ENCODE measurements at regions not wholly inside any gene's neighbourhood (a gene's known extent, or its start where the extent isn't known, plus 50 kb on each side); places are given as distances from the start of the nearest gene placed in this dataset.

- no peak for TF ChIP-seq CTCF (conservative IDR thresholded peaks at IDR 0.05; ENCODE audit: low read depth, low read length)
- DNase-seq (ENCODE audit: low read depth) = no peak
- H3K4me3 ChIP-seq (ENCODE audit: low read length) = no peak overlapping the region
Observed at GRCh38 chr5:157934600-157934999, 75.7 kb upstream of the CLINT1 start.

- no peak for TF ChIP-seq CTCF (conservative IDR thresholded peaks at IDR 0.05; ENCODE audit: low read depth, low read length)
- no peak overlapping the region for H3K4me3 ChIP-seq (ENCODE audit: low read length)
- no peak for DNase-seq (ENCODE audit: low read depth)
Observed at GRCh38 chr5:157933005-157933404, 74.1 kb upstream of the CLINT1 start.

- H3K4me3 ChIP-seq (ENCODE audit: low read length) = no peak overlapping the region
- no peak for DNase-seq (ENCODE audit: low read depth)
- TF ChIP-seq CTCF (conservative IDR thresholded peaks at IDR 0.05; ENCODE audit: low read depth, low read length) = no peak
Observed at GRCh38 chr5:157930710-157931109, 71.8 kb upstream of the CLINT1 start.

GRCh38 chr5:157926977-157927376, 68.0 kb upstream of the CLINT1 start:
- no peak overlapping the region for H3K4me3 ChIP-seq (ENCODE audit: low read length)
- DNase-seq (ENCODE audit: low read depth) = no peak
- no peak for TF ChIP-seq CTCF (conservative IDR thresholded peaks at IDR 0.05; ENCODE audit: low read depth, low read length)

GRCh38 chr5:157925786-157926671, 67.1 kb upstream of the CLINT1 start:
- DNase-seq (ENCODE audit: low read depth) = no peak
- no peak for TF ChIP-seq CTCF (conservative IDR thresholded peaks at IDR 0.05; ENCODE audit: low read depth, low read length)
- H3K4me3 ChIP-seq (ENCODE audit: low read length) = no peak overlapping the region

GRCh38 chr5:157924931-157925729, 66.2 kb upstream of the CLINT1 start:
- no peak overlapping the region for H3K4me3 ChIP-seq (ENCODE audit: low read length)
- TF ChIP-seq CTCF (conservative IDR thresholded peaks at IDR 0.05; ENCODE audit: low read depth, low read length) = no peak
- DNase-seq (ENCODE audit: low read depth) = no peak

Data from retinal pigment epithelial cell (primary cell).